Right kidney (tissue), 1 donor: ENCODE measurements at regions not wholly inside any gene's neighbourhood (a gene's known extent, or its start where the extent isn't known, plus 50 kb on each side); places are given as distances from the start of the nearest gene placed in this dataset.
"Not testable (repeated sequence)": the region's sequence is repeated elsewhere in the genome, so short reads cannot be mapped to it uniquely, and the experiment has no call there.

Source experiments
- DNase-seq: peaks from one replicate; pipeline ENCODE4 v3.0.0-alpha.2; 2016

DNA sequence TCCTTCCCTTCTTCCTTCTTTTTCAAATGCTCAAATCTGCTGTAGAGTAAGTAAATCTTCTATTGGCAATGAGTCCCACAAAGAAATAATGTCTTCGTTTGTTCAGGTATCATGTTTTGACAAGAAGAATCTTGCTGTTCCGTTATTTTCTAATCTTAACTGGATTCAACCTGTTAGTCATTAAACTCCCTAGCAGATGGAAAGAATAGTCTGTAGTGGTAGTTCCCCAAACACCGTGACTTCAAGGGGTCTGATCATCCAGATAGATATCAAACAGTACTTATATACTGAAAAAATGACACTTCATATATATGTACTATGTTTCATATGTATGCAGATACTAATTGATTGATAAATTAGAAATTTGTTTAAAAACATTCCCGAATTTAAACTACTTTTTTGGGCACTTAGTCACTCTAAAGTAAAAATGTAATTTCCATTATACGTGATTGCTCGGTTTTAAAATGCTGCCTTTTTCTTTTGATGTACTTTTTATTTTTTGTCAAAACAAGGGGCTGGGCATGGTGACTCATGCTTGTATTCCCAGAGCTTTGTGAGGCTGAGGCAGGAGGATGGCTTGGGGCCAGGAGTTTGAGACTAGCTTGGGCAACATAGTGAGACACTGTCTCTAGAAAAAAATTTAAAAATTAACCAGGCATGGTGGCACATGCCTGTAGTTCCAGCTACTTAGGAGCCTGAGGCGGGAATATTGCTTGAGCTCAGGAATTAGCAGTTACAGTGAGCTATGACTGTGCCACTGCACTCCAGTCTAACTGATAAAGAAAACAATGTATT is 335.7 kb upstream of the SNX7 start:
- DNase-seq = no peak

DNA sequence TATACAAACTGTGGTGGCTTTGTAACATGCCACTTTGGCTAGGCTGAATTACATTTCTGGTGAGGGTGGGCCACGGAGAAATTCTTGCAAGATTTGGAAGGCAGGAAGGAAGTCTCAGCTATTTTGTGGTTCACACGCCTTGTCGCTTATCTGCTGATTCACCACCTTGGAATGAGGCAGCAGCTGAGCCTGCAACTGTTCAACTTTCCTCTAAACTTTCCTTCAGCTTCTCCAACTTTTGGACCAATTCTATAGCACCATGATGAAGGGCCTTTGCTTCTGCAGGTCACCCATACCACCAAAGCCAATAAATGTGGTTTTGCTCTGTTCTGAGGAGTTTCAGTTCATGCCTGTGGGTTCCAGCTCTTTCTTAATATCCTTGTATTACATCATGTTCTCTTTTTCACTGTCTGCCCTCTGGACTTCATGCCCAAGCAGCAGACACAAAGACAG is 337.6 kb upstream of the SNX7 start:
- no peak for DNase-seq

DNA sequence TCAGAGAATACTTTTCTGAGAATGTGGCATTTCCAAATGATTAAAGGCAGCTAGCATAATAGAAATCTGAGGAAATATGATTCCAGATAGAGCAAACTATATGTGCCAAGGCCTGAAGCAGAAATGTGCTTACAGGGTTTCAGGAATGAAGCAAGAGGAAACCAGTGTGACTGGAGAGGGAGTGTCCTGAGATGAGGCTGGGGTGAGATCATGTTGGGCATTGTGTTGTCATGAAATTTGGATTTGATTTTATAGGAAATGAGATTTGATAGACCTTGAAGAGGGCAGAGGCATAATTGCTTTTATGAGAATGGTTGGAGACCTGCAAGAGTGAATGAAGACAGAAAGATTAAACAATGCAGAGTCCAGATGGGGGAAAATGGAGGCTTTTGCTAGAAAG is 338.1 kb upstream of the SNX7 start:
- no peak for DNase-seq

DNA sequence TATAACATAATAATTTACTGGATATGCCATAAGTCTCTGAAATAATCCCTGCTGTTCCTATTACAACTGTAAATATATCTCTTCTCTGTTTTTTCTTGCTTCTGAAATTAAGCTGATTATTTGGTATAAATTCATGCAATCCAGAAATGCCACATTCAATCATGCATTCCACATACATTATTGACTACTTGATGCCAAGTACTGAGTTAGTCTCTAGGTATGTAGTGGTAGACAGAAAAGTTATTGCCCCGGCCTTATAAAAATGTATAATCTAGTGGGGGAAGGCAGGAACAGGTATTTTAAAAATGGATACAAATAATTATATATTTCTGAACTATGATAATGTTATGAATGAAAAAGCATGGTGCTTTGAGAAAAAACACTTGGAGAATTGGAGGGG is 338.6 kb upstream of the SNX7 start:
- no peak for DNase-seq

DNA sequence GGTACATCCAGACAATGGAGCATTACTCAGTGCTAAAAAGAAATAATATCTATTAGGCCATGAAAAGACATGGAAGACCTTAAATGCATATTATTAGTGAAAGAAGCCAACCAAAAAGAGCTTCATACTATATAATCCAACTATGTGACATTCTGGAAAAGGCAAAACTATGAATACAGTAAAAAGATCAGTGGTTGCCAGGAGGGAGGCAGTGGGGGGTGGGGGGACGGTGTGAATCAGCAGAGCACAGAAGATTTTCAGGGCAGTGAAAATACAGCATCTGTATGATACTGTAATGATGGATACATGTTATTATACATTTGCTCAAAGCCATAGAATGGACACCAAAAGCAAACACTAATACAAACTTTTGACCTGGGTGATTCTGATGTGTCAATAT is 339.4 kb upstream of the SNX7 start:
- DNase-seq = no peak

DNA sequence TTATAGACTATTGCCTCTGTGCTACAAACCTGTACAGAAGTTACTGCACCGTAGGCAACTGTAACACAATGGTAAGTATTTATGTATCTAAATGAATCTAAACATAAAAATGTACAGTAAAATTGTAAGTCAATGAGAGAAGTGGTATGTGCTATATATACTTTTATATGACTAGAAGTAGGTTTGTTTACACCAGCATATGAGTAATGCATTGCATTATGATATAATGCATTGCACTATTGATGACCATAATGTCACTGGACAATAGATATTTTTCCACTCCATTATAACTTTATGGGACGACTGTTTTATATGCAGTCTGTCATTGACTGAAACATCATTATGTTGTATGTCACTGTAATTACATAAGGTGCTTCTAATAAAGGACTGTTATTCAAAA is 340.3 kb upstream of the SNX7 start:
- no peak for DNase-seq

DNA sequence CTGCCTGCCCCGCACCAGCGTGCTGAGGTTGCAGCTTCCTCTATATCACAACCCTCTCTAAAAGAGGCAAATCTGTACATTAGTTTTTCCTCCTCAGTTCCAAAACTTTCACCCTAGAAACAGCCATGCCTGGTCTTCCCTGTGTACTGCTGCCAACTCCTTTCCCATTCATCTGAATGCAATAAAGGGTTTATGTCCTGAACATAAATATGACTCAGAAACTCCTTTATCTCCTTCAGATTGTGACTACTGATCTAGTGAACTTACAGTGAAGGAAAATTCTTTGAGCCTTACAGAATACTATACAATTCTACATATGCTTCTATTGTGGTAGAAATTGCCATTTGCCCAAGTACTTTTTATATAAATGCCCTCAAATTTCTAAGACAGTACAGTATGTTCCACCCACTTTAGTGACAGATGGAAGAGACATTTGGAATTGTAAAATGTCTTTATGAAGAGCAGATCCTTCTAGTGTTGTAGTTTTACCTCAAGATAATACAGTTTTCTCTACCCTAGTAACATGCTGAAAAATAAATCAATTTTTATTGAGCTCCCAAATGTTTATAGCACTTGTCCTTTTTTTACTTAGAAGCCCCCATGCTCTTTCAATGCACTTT is 345.1 kb upstream of the SNX7 start:
- DNase-seq = no peak

DNA sequence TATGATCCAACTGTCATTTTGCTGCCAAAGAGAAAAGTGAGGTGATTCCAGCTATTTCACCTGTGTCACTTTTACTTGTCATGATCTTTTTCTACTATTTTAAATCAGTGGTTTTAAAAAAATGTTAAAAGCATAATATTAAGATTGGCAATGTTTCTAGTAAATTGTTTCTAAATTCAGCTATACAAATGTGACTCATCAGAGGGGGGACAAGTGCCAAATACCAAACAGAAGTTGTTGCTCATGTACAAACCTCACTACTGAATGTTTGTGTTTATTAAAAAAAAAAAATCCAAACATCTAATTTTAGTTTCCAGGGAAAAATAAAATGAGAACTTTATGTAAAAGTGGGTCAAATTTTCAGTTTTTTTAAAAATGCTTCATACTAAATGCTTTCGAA is 346.2 kb upstream of the SNX7 start:
- DNase-seq = no peak

DNA sequence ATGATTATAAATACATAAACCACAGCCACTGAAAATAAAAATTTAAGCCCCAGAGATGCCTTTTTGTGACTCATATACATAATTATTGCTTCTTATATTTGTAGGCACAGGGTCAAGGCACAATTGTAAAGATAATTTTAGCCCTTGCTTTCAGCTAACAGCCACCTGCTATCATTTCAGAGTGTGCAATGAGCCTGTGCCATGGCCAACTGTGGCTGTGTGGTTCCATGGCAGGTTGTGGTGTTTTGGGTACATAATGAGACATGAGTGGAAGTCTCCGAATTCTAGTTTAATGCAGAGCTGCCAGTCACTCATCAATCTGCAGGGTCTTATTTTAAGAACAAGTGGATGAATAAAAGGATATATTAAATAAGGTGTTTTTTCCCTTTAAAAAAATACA is 346.9 kb upstream of the SNX7 start:
- DNase-seq = no peak

DNA sequence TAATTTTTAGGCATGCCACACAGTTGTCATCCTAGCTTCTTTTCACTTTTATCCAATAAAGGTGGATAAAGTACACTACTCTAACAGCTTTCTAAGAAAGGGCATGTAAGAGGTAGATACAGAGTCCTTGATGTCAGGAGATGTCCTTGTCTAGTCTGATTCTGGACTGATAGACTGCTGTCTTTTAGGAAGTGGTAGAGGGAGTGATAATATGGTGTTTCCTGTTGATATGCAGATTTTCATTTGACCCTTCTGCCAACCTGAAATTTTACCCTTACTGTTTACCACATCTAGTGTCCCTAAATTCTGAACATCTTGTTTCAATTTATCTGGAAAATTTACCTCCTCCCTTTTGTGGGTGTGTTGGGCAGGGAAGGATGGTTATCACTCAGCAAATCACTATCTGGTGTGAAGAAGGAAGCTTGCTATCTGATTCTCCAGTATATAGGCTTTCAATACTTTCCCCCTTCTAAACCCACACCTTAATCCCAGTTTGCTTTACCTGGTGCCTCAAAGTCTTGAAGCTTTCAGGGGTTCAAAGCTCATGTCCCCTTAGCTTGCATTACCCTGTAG is 354.9 kb upstream of the SNX7 start:
- DNase-seq = no peak

DNA sequence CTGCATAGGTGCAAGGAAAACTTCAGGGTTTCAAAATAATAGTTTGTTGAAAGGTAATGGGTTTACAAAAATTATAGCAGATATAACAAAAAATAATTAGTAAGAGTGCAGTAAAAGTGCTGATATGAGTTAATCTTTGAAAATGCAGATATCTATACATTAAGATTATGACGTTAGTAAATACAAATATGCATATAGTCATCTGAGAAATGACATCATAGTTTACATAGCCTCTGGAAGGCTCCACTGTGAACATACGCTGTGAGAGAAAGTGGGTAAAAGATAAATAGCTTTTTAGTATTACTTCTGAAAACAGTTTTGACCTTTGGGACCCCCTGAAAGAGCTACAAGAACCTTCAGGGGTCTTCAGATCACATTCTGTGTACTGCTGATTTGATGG is 356.2 kb upstream of the SNX7 start:
- DNase-seq = no peak

DNA sequence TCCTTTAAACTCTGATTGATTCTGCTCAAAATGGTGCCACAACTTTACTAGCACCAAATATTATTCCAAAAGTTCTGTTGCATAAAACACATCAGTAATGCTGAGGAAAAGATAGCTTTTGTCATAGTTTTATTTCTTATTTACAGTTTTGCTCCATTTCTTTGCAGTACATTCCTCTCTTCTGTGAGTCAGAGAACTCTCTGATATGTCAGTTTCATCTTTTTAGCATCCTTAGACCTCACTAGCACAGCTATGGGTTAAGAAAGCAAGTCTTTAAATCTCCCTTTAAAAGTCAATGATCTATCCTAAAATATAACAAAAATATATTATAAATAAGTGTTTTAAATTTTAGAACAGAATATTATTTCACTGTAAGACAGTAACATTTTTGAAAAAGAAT is 356.6 kb upstream of the SNX7 start:
- DNase-seq = no peak

DNA sequence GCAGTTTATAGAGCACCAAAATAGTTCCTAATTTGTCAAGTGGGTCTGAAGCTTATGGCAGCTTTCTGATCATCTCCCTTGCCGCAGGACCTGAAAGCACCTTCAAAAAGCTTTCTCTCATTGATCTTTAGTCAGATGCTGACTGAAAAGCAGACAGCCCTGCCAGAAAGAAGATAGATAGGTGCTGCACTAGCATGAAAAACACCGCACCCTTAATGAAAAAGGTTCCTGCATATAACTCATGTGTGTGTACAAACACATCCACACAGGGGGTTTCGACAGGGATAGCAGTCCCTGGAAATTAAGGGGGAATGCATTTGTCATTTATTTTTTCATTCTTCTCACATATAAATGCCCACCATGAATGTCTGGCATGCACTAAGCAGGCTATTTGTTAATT is 361.7 kb upstream of the SNX7 start:
- DNase-seq = no peak

DNA sequence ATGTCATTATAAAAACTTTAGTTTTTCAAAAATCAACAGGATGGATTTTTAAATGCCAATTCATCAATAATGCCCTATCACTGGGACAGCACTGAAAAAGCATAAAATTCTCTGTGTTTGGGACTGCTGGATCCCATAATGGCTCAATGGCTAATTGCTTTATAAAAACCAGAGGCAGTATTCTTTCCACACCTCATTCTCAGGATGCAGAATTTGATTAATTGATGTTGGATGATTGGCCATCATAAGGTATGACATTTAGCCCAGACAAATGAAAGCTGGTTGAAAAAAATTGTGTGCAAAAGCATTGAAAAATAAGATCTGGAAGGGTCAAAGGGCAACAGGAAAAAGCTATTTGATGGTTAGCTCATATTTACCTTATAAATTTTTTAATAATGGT is 362.2 kb upstream of the SNX7 start:
- no peak for DNase-seq

DNA sequence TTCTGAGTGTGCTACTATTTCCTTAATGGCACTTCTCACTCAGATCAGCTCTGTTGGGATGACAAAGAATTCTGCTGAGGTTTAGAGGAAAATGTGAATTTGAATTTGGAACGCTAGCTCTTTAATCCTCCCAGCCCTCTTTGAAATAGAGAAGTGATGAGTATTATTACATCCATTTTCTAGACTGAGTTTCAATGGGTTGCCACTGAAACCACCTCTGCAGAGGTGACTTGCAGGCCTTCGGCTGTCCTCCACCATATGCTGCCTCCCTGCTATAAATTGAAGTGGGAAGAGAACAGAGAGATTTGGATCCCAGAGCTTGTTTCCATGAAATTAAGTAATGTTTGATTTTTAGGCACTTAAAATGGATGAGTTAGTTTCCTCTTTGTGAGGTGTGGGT is 363.2 kb upstream of the SNX7 start:
- DNase-seq = no peak

DNA sequence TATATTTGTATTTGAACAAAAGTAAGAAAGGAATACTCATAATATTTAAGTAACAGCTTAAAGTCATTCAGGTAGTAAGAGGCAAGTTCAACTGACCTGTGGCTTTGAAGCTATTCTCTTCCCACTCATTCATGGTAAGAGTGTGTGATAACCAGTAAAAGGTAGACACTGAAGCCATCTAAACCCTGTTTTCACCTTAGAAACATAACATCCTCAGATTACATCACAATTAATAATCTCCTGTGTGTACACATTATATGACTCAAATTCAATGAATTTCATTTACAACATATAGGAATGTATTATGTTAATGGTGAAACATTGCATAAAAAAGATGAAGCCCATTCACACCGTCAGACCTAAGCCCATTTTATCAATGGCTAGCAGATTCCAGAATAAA is 364.8 kb upstream of the SNX7 start:
- no peak for DNase-seq

DNA sequence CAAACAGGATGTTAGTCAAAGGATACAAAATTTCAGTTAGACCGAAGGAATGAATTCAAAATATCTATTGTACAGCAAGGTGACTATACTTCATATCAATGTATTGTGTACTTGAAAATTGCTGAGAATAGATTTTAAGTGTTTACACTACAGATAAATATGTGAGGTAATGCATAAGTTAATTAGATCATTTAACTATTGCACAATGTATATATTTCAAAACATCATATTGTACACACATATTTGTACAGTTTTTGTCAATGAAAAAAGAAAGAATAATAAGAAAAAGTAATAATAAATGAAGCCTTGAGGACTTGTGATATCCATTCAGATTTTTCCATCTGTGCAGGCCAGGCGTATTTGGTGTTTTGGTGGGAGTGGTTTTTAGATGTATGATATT is 367.4 kb upstream of the SNX7 start:
- no peak for DNase-seq

DNA sequence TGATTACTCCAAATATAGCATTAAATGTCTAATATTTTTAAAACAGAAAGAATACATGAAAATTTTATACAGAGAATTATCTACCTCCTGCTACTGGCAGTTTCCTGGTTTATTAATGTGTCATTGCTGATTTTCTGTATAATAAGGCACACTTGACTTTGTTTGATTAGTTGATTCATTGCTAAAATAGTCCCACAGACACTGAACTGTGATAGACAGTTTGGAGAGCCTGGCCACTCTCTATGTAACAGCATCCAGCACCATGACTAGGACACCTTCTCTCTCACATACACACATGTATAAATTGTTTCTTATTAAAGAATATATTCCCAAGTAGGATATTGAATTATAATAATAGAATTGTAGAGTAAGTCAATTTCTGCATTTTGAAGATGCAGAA is 368.5 kb upstream of the SNX7 start:
- no peak for DNase-seq

DNA sequence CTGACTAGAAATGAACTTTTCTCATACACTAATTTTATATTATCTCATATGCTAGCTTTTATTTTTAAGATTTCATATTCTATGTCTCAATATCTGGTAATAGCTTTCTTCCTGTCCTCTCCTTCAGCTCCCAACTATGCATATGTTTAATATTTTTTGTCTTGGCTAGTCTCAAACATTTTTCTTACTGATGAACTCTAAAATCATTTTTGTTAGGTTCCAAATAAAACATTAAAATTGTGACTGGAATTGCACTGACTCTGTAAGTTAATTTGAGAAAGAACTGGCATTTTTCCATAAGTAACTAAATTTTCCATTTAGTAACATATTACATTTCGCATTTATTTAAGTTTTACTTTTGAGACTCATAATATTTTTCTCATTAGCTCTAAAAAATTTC is 368.5 kb upstream of the DPYD start:
- DNase-seq = no peak

DNA sequence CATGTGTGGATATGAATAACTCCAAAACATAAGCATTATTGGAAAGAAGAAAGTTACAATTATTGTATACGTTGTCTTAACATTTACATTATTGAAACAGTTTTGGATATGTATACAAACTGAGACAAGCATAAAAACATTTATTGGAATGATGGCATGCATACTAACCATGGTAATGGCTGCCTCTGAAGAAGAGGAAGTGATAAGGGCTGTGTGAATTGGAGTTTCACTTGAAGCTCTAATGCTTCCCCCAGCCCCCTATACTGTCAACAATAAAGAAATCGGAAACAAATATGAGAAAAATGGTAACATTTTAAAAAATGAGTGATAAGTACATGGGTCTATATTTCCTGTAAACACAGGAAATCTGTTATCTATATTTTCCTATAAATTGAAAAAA is 367.7 kb upstream of the DPYD start:
- DNase-seq = no peak

DNA sequence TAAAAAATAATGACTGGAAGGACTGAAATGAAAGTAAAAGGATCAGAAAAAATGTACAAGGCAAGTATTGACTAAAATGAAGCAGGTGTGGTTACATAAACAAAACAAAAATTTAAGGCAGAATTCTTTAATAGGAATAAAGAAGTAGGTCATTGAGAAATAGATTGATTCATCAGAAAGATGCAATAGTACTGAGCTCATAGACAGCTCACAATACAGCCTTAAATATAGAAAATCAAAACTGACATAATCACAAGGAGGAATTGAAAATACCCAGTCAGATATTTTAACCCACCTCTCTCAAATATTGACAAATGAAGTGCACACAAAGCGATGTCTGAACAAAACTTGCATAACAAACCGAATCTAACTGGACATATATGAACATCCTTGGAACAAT is 366.8 kb upstream of the DPYD start:
- DNase-seq = no peak

DNA sequence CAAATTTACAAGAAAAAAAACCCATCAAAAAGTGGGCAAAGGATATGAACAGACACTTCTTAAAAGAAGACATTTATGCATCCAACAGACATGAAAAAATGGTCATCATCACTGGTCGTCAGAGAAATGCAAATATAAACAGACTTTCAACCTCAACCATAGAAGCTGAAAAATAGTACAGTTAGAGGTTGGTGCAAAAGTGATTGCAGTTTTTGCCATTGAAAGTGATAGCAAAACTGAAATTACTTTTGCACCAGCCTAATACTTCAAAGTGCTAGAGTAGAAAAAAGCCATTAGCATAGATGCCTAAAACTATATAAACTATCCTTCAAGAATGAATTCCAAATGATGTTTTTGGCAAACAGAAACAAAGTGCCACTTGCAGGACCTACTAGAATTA is 365.8 kb upstream of the DPYD start:
- no peak for DNase-seq

DNA sequence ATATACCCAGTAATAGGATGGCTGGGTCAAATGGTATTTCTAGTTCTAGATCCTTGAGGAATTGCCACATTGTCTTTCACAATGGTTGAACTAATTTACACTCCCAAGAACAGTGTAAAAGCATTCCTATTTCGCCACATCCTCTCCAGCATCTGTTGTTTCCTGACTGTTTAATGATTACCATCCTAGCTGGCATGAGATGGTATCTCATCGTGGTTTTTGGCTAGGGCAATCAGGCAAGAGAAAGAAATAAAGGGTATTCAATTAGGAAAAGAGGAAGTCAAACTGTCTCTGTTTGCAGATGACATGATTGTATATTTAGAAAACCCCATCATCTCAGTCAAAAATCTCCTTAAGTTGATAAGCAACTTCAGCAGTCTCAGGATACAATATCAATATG is 364.5 kb upstream of the DPYD start:
- not testable (repeated sequence) for DNase-seq

DNA sequence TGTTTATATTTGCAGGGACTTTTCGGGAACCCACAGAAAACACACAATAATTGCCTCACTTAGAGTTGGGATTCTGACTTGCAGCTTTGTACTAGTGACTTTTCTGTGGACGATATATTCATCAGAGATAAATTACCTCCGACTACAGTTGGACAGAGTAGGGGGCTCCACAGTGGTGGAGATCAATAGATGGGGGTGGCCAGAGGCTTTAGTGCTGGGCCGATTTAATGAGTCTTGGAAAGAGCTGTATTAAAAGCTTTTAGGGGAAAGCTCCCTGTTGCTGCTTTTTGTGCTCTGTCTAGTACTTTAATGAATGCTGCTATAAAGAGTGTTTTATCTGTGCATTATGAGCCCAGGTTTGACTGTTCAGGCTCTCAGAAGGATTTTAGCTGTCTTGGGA is 359.2 kb upstream of the DPYD start:
- DNase-seq = no peak
